ENCODE measurements at regions not wholly inside any gene's neighbourhood (a gene's known extent, or its start where the extent isn't known, plus 50 kb on each side); places are given as distances from the start of the nearest gene placed in this dataset.

GRCh38 chr5:171509467-171509866, 90.0 kb downstream of the FGF18 start:
- DNase-seq (ENCODE audit: extremely low spot score, insufficient read length, low read depth) (no peak), FAIRE-seq (no peak)

GRCh38 chr5:171512397-171512796, 93.0 kb downstream of the FGF18 start:
- no peak for FAIRE-seq
- DNase-seq (ENCODE audit: extremely low spot score, insufficient read length, low read depth), result no peak

GRCh38 chr5:171513591-171513990, 94.1 kb downstream of the FGF18 start:
- no peak for FAIRE-seq
- no peak for DNase-seq (ENCODE audit: extremely low spot score, insufficient read length, low read depth)

- FAIRE-seq (no peak), DNase-seq (ENCODE audit: extremely low spot score, insufficient read length, low read depth) (no peak)
These were observed 99.5 kb downstream of the FGF18 start for GRCh38 chr5:171518916-171519315.

- FAIRE-seq, result no peak
- DNase-seq (ENCODE audit: extremely low spot score, insufficient read length, low read depth), result no peak
These were observed 101.1 kb downstream of the FGF18 start for GRCh38 chr5:171520300-171521174.

GRCh38 chr5:171521219-171521633, 101.8 kb downstream of the FGF18 start:
- no peak for DNase-seq (ENCODE audit: extremely low spot score, insufficient read length, low read depth)
- FAIRE-seq, result no peak

- FAIRE-seq (no peak), DNase-seq (ENCODE audit: extremely low spot score, insufficient read length, low read depth) (no peak)
These were observed 102.2 kb downstream of the FGF18 start for GRCh38 chr5:171521679-171522078.

GRCh38 chr5:171523781-171524180, 104.3 kb downstream of the FGF18 start:
- no peak for DNase-seq (ENCODE audit: extremely low spot score, insufficient read length, low read depth)
- no peak for FAIRE-seq

GRCh38 chr5:171524466-171524865, 105.0 kb downstream of the FGF18 start:
- no peak for DNase-seq (ENCODE audit: extremely low spot score, insufficient read length, low read depth)
- FAIRE-seq, result no peak

GRCh38 chr5:171525085-171525484, 105.6 kb downstream of the FGF18 start:
- FAIRE-seq (no peak), DNase-seq (ENCODE audit: extremely low spot score, insufficient read length, low read depth) (no peak)

GRCh38 chr5:171528036-171528435, 108.6 kb downstream of the FGF18 start:
- no peak for FAIRE-seq
- no peak for DNase-seq (ENCODE audit: extremely low spot score, insufficient read length, low read depth)

GRCh38 chr5:171528865-171529614, 109.6 kb downstream of the FGF18 start:
- no peak for FAIRE-seq
- DNase-seq (ENCODE audit: extremely low spot score, insufficient read length, low read depth), result no peak

- FAIRE-seq, result no peak
- no peak for DNase-seq (ENCODE audit: extremely low spot score, insufficient read length, low read depth)
These were observed 112.2 kb downstream of the FGF18 start for GRCh38 chr5:171531638-171532037.

- no peak for FAIRE-seq
- no peak for DNase-seq (ENCODE audit: extremely low spot score, insufficient read length, low read depth)
These were observed 113.7 kb downstream of the FGF18 start for GRCh38 chr5:171533153-171533552.

- DNase-seq (ENCODE audit: extremely low spot score, insufficient read length, low read depth) (no peak), FAIRE-seq (no peak)
These were observed 114.8 kb downstream of the FGF18 start for GRCh38 chr5:171534043-171534895.

- FAIRE-seq (no peak), DNase-seq (ENCODE audit: extremely low spot score, insufficient read length, low read depth) (no peak)
These were observed 115.7 kb downstream of the FGF18 start for GRCh38 chr5:171535162-171535561.

- DNase-seq (ENCODE audit: extremely low spot score, insufficient read length, low read depth), result no peak
These were observed 117.8 kb downstream of the FGF18 start for GRCh38 chr5:171537070-171537849.

GRCh38 chr5:171537923-171538537, 118.6 kb downstream of the FGF18 start:
- no peak for FAIRE-seq
- DNase-seq (ENCODE audit: extremely low spot score, insufficient read length, low read depth), result no peak

More at GRCh38 chr5:171537070-171537849, 117.8 kb downstream of the FGF18 start:
- no peak for FAIRE-seq

- DNase-seq (ENCODE audit: extremely low spot score, insufficient read length, low read depth), result no peak
- FAIRE-seq, result no peak
These were observed 119.2 kb downstream of the FGF18 start for GRCh38 chr5:171538681-171539080.

All from GM18507 (cell line).